ENCODE measurements at regions not wholly inside any gene's neighbourhood (a gene's known extent, or its start where the extent isn't known, plus 50 kb on each side); places are given as distances from the start of the nearest gene placed in this dataset.

- Mint-ChIP-seq H3K4me3 (no peak overlapping the region), H3K27me3 (no peaks in the 10 kb centered on the region), H3K9me3 (no peaks in the 10 kb centered on the region), H3K27ac (no peak overlapping the region), H3K4me1 (ENCODE audit: low read depth in 2 of 2) (no peaks in the 10 kb centered on the region), H3K36me3 (no peaks in the 10 kb centered on the region)
- DNase-seq (ENCODE audit: low spot score): no peak
- no peak for ATAC-seq
These were observed 848.1 kb upstream of the FRG1 start for GRCh38 chr4:189092581-189092980.

GRCh38 chr4:189096108-189096507 is 844.6 kb upstream of the FRG1 start:
- Mint-ChIP-seq H3K27ac (no peak overlapping the region), H3K36me3 (no peaks in the 10 kb centered on the region), H3K4me3 (no peak overlapping the region), H3K4me1 (ENCODE audit: low read depth in 2 of 2) (no peaks in the 10 kb centered on the region), H3K9me3 (peaks cover 3% of the 10 kb centered on the region), H3K27me3 (no peaks in the 10 kb centered on the region)
- ATAC-seq (no peak), DNase-seq (ENCODE audit: low spot score) (no peak)

- H3K27me3 Mint-ChIP-seq: no peaks in the 10 kb centered on the region
- no peaks in the 10 kb centered on the region for H3K4me1 Mint-ChIP-seq (ENCODE audit: low read depth in 2 of 2)
- H3K27ac Mint-ChIP-seq: no peak overlapping the region
- ATAC-seq (no peak), DNase-seq (ENCODE audit: low spot score) (no peak)
- H3K36me3 Mint-ChIP-seq: no peaks in the 10 kb centered on the region
- peaks cover 3% of the 10 kb centered on the region for H3K9me3 Mint-ChIP-seq
- H3K4me3 Mint-ChIP-seq: no peak overlapping the region
These were observed 844.0 kb upstream of the FRG1 start for GRCh38 chr4:189096717-189097116.

GRCh38 chr4:189098932-189099696 is 841.6 kb upstream of the FRG1 start:
- ATAC-seq (no peak), DNase-seq (ENCODE audit: low spot score) (no peak)
- Mint-ChIP-seq H3K36me3 (no peaks in the 10 kb centered on the region), H3K27ac (no peak overlapping the region), H3K4me1 (ENCODE audit: low read depth in 2 of 2) (no peaks in the 10 kb centered on the region), H3K4me3 (no peak overlapping the region), H3K9me3 (peaks cover 3% of the 10 kb centered on the region), H3K27me3 (no peaks in the 10 kb centered on the region)

GRCh38 chr4:189113389-189113888 is 827.2 kb upstream of the FRG1 start:
- Mint-ChIP-seq H3K27me3 (no peaks in the 10 kb centered on the region), H3K9me3 (peaks cover 10% of the 10 kb centered on the region), H3K4me1 (ENCODE audit: low read depth in 2 of 2) (no peaks in the 10 kb centered on the region), H3K4me3 (no peak overlapping the region), H3K27ac (no peak overlapping the region), H3K36me3 (no peaks in the 10 kb centered on the region)
- no peak for DNase-seq (ENCODE audit: low spot score)
- no peak for ATAC-seq

- Mint-ChIP-seq H3K27me3 (no peaks in the 10 kb centered on the region), H3K4me1 (ENCODE audit: low read depth in 2 of 2) (no peaks in the 10 kb centered on the region), H3K27ac (no peak overlapping the region), H3K9me3 (peaks cover 17% of the 10 kb centered on the region), H3K4me3 (no peak overlapping the region), H3K36me3 (peaks cover 7% of the 10 kb centered on the region)
- ATAC-seq (no peak), DNase-seq (ENCODE audit: low spot score) (no peak)
These were observed 823.2 kb upstream of the FRG1 start for GRCh38 chr4:189117426-189117825.

GRCh38 chr4:189121336-189121735 is 819.3 kb upstream of the FRG1 start:
- DNase-seq (ENCODE audit: low spot score) (no peak), ATAC-seq (no peak)
- Mint-ChIP-seq H3K4me1 (ENCODE audit: low read depth in 2 of 2) (no peaks in the 10 kb centered on the region), H3K4me3 (no peak overlapping the region), H3K36me3 (peaks cover 7% of the 10 kb centered on the region), H3K27me3 (no peaks in the 10 kb centered on the region), H3K27ac (no peak overlapping the region), H3K9me3 (peaks cover 15% of the 10 kb centered on the region)

- DNase-seq (ENCODE audit: low spot score): no peak
- no peak for ATAC-seq
- Mint-ChIP-seq H3K27me3 (no peaks in the 10 kb centered on the region), H3K36me3 (peaks cover 7% of the 10 kb centered on the region), H3K4me3 (no peak overlapping the region), H3K27ac (no peak overlapping the region), H3K4me1 (ENCODE audit: low read depth in 2 of 2) (no peaks in the 10 kb centered on the region), H3K9me3 (peaks cover 12% of the 10 kb centered on the region)
These were observed 816.4 kb upstream of the FRG1 start for GRCh38 chr4:189124149-189124758.

- no peaks in the 10 kb centered on the region for H3K27me3 Mint-ChIP-seq
- H3K4me3 Mint-ChIP-seq: no peak overlapping the region
- no peak for ATAC-seq
- no peaks in the 10 kb centered on the region for H3K4me1 Mint-ChIP-seq (ENCODE audit: low read depth in 2 of 2)
- DNase-seq (ENCODE audit: low spot score): no peak
- no peak overlapping the region for H3K27ac Mint-ChIP-seq
- H3K36me3 Mint-ChIP-seq: peaks cover 2% of the 10 kb centered on the region
- H3K9me3 Mint-ChIP-seq: peaks cover 8% of the 10 kb centered on the region
These were observed 815.9 kb upstream of the FRG1 start for GRCh38 chr4:189124791-189125190.

GRCh38 chr4:189126040-189126439 is 814.6 kb upstream of the FRG1 start:
- no peak for ATAC-seq
- Mint-ChIP-seq H3K27ac (no peak overlapping the region), H3K4me1 (ENCODE audit: low read depth in 2 of 2) (no peaks in the 10 kb centered on the region), H3K27me3 (no peaks in the 10 kb centered on the region), H3K36me3 (no peaks in the 10 kb centered on the region), H3K4me3 (no peak overlapping the region), H3K9me3 (peaks cover 11% of the 10 kb centered on the region)
- DNase-seq (ENCODE audit: low spot score): no peak

GRCh38 chr4:189128341-189128740 is 812.3 kb upstream of the FRG1 start:
- no peak for DNase-seq (ENCODE audit: low spot score)
- Mint-ChIP-seq H3K36me3 (no peaks in the 10 kb centered on the region), H3K4me3 (no peak overlapping the region), H3K4me1 (ENCODE audit: low read depth in 2 of 2) (no peaks in the 10 kb centered on the region), H3K27ac (no peak overlapping the region), H3K27me3 (no peaks in the 10 kb centered on the region), H3K9me3 (peaks cover 8% of the 10 kb centered on the region)
- no peak for ATAC-seq

GRCh38 chr4:189129044-189129694 is 811.5 kb upstream of the FRG1 start:
- Mint-ChIP-seq H3K27me3 (no peaks in the 10 kb centered on the region), H3K4me3 (no peak overlapping the region), H3K9me3 (peaks cover 8% of the 10 kb centered on the region), H3K4me1 (ENCODE audit: low read depth in 2 of 2) (no peaks in the 10 kb centered on the region), H3K27ac (no peak overlapping the region), H3K36me3 (no peaks in the 10 kb centered on the region)
- DNase-seq (ENCODE audit: low spot score) (no peak), ATAC-seq (no peak)

GRCh38 chr4:189131118-189131517 is 809.6 kb upstream of the FRG1 start:
- Mint-ChIP-seq H3K4me1 (ENCODE audit: low read depth in 2 of 2) (no peaks in the 10 kb centered on the region), H3K9me3 (peaks cover 12% of the 10 kb centered on the region), H3K36me3 (no peaks in the 10 kb centered on the region), H3K27ac (no peak overlapping the region), H3K4me3 (no peak overlapping the region), H3K27me3 (no peaks in the 10 kb centered on the region)
- DNase-seq (ENCODE audit: low spot score) (no peak), ATAC-seq (no peak)

GRCh38 chr4:189136462-189136861 is 804.2 kb upstream of the FRG1 start:
- ATAC-seq: no peak
- Mint-ChIP-seq H3K9me3 (peaks cover 6% of the 10 kb centered on the region), H3K27ac (no peak overlapping the region)

More at GRCh38 chr4:189136462-189136861, 804.2 kb upstream of the FRG1 start:
- Mint-ChIP-seq H3K36me3 (no peaks in the 10 kb centered on the region), H3K4me3 (no peak overlapping the region), H3K4me1 (ENCODE audit: low read depth in 2 of 2) (no peaks in the 10 kb centered on the region), H3K27me3 (no peaks in the 10 kb centered on the region)
- DNase-seq (ENCODE audit: low spot score): no peak

All from natural killer cell treated with Interleukin-12 subunit alpha and Interleukin-12 subunit beta and Interleukin-15 and Interleukin-18, amount 100 ng/mL, for 72 hours (primary cell).